ENCODE measurements at regions not wholly inside any gene's neighbourhood (a gene's known extent, or its start where the extent isn't known, plus 50 kb on each side); places are given as distances from the start of the nearest gene placed in this dataset.

DNA sequence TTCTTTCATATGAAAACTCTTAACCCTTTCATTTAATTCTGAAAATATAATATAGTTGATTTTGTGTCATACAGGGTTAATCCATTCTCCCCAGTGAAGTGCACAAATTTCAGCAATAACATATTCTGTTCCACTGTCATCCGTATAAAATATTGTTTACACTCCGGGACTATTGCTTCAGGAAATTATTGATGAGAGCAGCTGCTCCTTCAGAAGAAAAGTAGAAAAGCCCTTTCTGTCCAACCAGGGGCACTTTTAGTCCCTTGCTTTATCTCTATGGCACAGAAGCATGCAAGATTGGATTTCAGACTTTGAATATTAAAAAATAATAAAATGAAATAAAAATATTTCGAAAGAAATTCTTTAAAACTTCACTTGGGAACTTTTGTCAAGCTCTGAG is 535.7 kb upstream of the SLC39A10 start:
- ATAC-seq (ENCODE audit: insufficient number of reproducible peaks, low FRiP score, low read depth) (no peak), DNase-seq (ENCODE audit: low spot score) (no peak)
- no peaks in the 10 kb centered on the region for H3K9me3 ChIP-seq
- no peaks in the 10 kb centered on the region for H3K36me3 ChIP-seq
- no peaks in the 10 kb centered on the region for H3K27me3 ChIP-seq (replicated peaks; ENCODE audit: insufficient read depth)
- TF ChIP-seq, protein P1, sequence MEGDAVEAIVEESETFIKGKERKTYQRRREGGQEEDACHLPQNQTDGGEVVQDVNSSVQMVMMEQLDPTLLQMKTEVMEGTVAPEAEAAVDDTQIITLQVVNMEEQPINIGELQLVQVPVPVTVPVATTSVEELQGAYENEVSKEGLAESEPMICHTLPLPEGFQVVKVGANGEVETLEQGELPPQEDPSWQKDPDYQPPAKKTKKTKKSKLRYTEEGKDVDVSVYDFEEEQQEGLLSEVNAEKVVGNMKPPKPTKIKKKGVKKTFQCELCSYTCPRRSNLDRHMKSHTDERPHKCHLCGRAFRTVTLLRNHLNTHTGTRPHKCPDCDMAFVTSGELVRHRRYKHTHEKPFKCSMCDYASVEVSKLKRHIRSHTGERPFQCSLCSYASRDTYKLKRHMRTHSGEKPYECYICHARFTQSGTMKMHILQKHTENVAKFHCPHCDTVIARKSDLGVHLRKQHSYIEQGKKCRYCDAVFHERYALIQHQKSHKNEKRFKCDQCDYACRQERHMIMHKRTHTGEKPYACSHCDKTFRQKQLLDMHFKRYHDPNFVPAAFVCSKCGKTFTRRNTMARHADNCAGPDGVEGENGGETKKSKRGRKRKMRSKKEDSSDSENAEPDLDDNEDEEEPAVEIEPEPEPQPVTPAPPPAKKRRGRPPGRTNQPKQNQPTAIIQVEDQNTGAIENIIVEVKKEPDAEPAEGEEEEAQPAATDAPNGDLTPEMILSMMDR (IDR thresholded peaks at IDR 0.05), result no peak
- no peaks in the 10 kb centered on the region for H3K4me1 ChIP-seq (ENCODE audit: control insufficient read depth in 1 of 2, low read depth in 2 of 2)
- H3K4me3 ChIP-seq, result no peak overlapping the region
- no peak overlapping the region for H3K27ac ChIP-seq

DNA sequence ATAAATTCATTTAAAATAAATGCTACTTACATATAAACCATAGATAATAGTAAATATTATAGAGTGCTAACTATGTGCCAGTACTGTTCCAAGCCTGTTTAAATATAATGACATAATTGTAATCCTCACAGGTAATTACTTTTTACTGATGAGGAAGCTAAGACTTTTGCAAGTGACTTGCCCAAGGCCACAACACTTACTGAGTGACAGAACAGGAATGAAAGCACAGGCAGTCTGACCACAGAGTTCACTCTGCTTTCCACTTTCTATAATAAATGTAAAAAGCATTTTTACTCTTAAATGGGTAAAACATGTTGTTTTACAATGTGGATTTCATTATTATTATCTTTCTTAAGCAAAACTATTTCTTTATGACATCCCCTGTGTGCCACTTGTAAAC is 537.8 kb upstream of the SLC39A10 start:
- Histone ChIP-seq H3K36me3 (no peaks in the 10 kb centered on the region), H3K9me3 (no peaks in the 10 kb centered on the region), H3K27me3 (replicated peaks; ENCODE audit: insufficient read depth) (no peaks in the 10 kb centered on the region), H3K4me3 (no peak overlapping the region), H3K4me1 (ENCODE audit: control insufficient read depth in 1 of 2, low read depth in 2 of 2) (no peaks in the 10 kb centered on the region), H3K27ac (no peak overlapping the region)
- DNase-seq (ENCODE audit: low spot score) (no peak), ATAC-seq (ENCODE audit: insufficient number of reproducible peaks, low FRiP score, low read depth) (no peak)
- TF ChIP-seq, protein P1 (IDR thresholded peaks at IDR 0.05), result no peak

DNA sequence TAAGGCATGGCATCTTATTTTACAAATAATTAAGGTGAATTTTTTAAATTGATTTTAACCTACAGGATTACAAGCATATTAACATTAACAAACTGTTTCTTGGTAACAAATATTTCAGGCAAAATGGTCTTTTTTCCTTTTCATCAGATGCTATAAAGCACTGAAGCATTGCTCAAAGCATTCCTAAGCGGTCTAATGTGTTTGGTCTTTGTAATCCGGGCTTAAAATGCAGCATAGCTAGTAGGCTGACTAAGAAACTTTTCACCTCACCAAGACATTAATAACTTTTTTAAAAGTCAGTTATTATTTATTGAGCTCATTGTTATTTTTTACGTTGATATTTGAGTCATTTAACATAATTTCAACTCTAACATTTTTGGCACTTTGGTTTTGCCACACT is 538.8 kb upstream of the SLC39A10 start:
- Histone ChIP-seq H3K4me3 (no peak overlapping the region), H3K4me1 (ENCODE audit: control insufficient read depth in 1 of 2, low read depth in 2 of 2) (no peaks in the 10 kb centered on the region), H3K27me3 (replicated peaks; ENCODE audit: insufficient read depth) (no peaks in the 10 kb centered on the region), H3K36me3 (no peaks in the 10 kb centered on the region), H3K27ac (no peak overlapping the region), H3K9me3 (no peaks in the 10 kb centered on the region)
- ATAC-seq (ENCODE audit: insufficient number of reproducible peaks, low FRiP score, low read depth) (no peak), DNase-seq (ENCODE audit: low spot score) (no peak)
- TF ChIP-seq, protein P1 (IDR thresholded peaks at IDR 0.05), result no peak

DNA sequence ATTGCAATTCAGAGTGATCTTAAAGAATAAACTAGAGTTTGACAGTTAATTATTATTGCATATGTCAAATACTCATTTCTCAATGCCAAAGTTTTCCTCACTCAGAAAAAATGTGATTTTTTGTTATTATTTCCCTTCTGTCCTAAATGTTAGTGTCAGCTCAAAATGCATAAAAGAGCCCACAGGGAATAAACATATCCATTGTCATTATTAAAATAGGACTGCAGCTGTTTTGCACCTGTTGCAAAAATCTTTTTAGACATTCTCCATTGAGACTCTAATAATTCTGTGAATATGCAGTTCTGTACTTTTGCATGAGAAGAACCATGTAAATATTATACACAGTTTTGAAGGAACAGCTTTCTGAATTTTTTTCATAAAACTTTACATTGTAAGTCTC is 540.0 kb upstream of the SLC39A10 start:
- H3K27ac ChIP-seq, result no peak overlapping the region
- no peak overlapping the region for H3K4me3 ChIP-seq
- no peak for DNase-seq (ENCODE audit: low spot score)
- no peaks in the 10 kb centered on the region for H3K4me1 ChIP-seq (ENCODE audit: control insufficient read depth in 1 of 2, low read depth in 2 of 2)
- TF ChIP-seq, protein P1 (IDR thresholded peaks at IDR 0.05), result no peak
- H3K36me3 ChIP-seq, result no peaks in the 10 kb centered on the region
- no peak for ATAC-seq (ENCODE audit: insufficient number of reproducible peaks, low FRiP score, low read depth)
- no peaks in the 10 kb centered on the region for H3K9me3 ChIP-seq
- H3K27me3 ChIP-seq (replicated peaks; ENCODE audit: insufficient read depth), result no peaks in the 10 kb centered on the region

DNA sequence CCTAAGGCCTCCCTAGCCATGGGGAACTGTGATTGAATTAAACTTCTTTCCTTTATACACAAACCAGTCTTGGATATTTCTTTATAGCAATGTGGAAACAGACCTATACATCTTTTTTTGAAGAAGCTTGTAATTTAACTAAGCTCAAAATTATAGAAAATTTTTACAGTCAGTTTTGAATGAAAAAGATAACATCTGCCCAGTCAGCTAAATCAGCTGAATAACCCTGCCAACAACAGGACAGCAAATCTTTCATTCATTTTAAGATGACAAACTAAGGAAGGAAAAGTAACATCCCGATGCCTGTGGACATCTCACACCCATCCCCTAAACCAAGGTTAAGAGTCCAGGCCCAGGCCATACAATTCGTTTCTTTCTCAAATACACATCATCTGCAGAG is 541.3 kb upstream of the SLC39A10 start:
- TF ChIP-seq, protein P1 (IDR thresholded peaks at IDR 0.05), result no peak
- Histone ChIP-seq H3K27ac (no peak overlapping the region), H3K27me3 (replicated peaks; ENCODE audit: insufficient read depth) (no peaks in the 10 kb centered on the region), H3K9me3 (no peaks in the 10 kb centered on the region), H3K4me3 (no peak overlapping the region), H3K36me3 (no peaks in the 10 kb centered on the region), H3K4me1 (ENCODE audit: control insufficient read depth in 1 of 2, low read depth in 2 of 2) (no peaks in the 10 kb centered on the region)
- no peak for ATAC-seq (ENCODE audit: insufficient number of reproducible peaks, low FRiP score, low read depth)
- DNase-seq (ENCODE audit: low spot score), result no peak

Measured in thoracic aorta (tissue), 2 donors.